ENCODE measurements at regions not wholly inside any gene's neighbourhood (a gene's known extent, or its start where the extent isn't known, plus 50 kb on each side); places are given as distances from the start of the nearest gene placed in this dataset.
"Not testable (repeated sequence)": the region's sequence is repeated elsewhere in the genome, so short reads cannot be mapped to it uniquely, and the experiment has no call there.

DNA sequence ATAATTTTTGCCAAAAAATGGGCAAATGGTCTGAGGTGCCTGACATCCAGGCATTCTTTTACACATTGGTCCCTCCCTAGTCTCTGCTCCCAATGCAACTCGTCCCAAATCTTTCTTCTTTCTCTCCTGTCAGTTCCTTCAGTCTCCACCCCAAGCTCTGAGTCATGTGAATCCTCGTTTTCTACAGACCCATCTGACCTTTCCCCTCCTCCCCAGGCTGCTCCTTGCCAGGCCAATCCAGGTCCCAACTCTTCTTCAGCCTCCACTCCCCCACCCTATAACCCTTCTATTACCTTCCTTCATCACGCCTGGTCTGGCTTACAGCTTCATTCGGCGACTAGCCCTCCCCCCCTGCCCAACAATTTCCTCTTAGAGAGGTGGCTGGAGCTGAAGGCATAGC, 55.3 kb downstream of the BBS10 start:
- not testable (repeated sequence) for H3K36me3 ChIP-seq (ENCODE audit: control insufficient read depth in 3 of 3, insufficient read depth in 3 of 3, low read length in 3 of 3); H3K9me3 ChIP-seq (ENCODE audit: control insufficient read depth in 3 of 3, low read length in 3 of 3); H3K9ac ChIP-seq (ENCODE audit: low read depth in 1 of 3, low read length in 3 of 3); H3K4me3 ChIP-seq (ENCODE audit: low read length in 3 of 3); H3K27ac ChIP-seq (ENCODE audit: low read depth, low read length); H3K27me3 ChIP-seq (ENCODE audit: control insufficient read depth in 3 of 3, insufficient read depth in 3 of 3, low read length in 3 of 3); H3K4me1 ChIP-seq (ENCODE audit: control insufficient read depth in 3 of 3, insufficient read depth in 3 of 3, low read length in 3 of 3)

DNA sequence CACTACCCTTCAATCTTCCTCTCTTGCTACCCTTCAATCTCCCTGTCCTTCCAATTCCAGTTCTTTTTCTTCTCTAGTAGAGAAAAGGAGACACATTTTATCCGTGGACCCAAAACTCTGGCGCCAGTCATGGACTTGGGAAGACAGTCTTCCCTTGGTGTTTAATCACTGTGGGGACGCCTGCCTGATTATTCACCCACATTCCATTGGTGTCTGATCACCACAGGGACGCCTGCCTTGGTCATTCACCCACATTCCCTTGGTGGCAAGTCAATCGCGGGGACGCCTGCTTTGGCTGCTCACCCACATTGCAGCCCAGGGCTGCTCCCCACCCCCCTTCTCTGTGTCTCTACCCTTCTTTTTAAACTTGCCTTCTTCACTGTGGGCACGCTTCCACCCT, 55.9 kb downstream of the BBS10 start:
- not testable (repeated sequence) for H3K27me3 ChIP-seq (ENCODE audit: control insufficient read depth in 3 of 3, insufficient read depth in 3 of 3, low read length in 3 of 3); H3K36me3 ChIP-seq (ENCODE audit: control insufficient read depth in 3 of 3, insufficient read depth in 3 of 3, low read length in 3 of 3); H3K9ac ChIP-seq (ENCODE audit: low read depth in 1 of 3, low read length in 3 of 3); H3K9me3 ChIP-seq (ENCODE audit: control insufficient read depth in 3 of 3, low read length in 3 of 3); H3K4me1 ChIP-seq (ENCODE audit: control insufficient read depth in 3 of 3, insufficient read depth in 3 of 3, low read length in 3 of 3); H3K4me3 ChIP-seq (ENCODE audit: low read length in 3 of 3); H3K27ac ChIP-seq (ENCODE audit: low read depth, low read length)

DNA sequence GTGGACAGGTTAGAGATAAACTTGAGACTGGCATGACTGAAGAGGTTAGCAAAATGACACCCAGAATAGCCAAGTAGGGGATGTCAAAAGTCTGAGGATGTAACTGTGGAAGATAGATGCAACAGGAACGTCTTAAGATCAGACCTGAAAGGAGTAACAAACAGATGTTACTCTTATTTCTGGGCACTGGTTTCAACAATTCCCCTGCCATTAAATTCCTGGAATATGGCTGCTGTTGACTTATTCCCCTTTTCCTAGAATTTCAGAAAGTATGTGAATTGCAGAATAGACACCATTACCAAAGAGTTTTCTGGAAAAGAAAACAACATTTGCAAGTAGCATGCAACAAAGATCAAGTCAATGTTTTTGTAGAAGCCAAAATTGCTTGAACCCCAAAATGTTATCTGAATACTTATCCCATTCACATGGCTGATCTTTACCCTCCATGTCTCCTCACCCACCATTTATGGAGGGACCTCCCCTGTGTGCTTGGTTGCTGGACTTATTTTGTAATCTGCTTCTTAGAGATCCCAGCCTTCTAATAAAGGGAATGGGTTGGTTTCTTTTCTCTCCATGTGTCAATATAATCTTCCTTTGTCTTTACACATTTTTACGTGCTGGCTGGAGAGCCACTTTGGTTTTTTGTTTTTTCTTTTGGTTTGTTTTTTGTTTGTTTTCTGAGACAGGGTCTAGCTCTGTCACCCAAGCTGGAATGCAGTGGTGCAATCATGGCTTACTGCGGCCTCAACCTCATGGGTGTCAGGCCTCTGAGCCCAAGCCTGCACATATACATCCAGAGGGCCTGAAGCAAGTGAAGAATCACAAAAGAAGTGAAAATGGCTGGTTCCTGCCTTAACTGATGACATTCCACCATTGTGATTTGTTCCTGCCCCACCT, 57.0 kb downstream of the BBS10 start:
- H3K27ac ChIP-seq (ENCODE audit: low read depth, low read length) = no peak overlapping the region
- no peaks in the 10 kb centered on the region for H3K4me1 ChIP-seq (ENCODE audit: control insufficient read depth in 3 of 3, insufficient read depth in 3 of 3, low read length in 3 of 3)
- H3K27me3 ChIP-seq (ENCODE audit: control insufficient read depth in 3 of 3, insufficient read depth in 3 of 3, low read length in 3 of 3) = no peaks in the 10 kb centered on the region
- no peaks in the 10 kb centered on the region for H3K9me3 ChIP-seq (ENCODE audit: control insufficient read depth in 3 of 3, low read length in 3 of 3)
- H3K36me3 ChIP-seq (ENCODE audit: control insufficient read depth in 3 of 3, insufficient read depth in 3 of 3, low read length in 3 of 3) = no peaks in the 10 kb centered on the region
- H3K9ac ChIP-seq (ENCODE audit: low read depth in 1 of 3, low read length in 3 of 3) = no peak overlapping the region
- H3K4me3 ChIP-seq (ENCODE audit: low read length in 3 of 3) = no peak overlapping the region

DNA sequence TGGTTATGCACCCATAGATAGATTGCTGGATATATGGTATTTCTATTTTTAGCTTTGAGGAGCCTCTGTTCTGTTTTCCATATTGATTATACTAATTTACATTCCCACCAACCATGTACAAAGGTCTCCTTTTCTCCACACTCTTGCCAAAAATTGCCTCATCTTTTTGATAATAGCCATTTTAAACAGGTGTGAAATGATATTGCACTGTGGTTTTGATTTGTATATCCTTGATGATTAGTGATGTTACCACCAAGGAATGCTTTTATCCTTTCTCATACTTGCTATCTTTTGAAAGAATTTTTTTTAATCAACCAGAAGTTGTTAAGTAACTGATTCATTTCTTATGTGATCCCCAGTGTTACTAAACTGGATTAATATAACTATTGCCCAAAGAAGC, 60.0 kb downstream of the BBS10 start:
- no peak overlapping the region for H3K27ac ChIP-seq (ENCODE audit: low read depth, low read length)

DNA sequence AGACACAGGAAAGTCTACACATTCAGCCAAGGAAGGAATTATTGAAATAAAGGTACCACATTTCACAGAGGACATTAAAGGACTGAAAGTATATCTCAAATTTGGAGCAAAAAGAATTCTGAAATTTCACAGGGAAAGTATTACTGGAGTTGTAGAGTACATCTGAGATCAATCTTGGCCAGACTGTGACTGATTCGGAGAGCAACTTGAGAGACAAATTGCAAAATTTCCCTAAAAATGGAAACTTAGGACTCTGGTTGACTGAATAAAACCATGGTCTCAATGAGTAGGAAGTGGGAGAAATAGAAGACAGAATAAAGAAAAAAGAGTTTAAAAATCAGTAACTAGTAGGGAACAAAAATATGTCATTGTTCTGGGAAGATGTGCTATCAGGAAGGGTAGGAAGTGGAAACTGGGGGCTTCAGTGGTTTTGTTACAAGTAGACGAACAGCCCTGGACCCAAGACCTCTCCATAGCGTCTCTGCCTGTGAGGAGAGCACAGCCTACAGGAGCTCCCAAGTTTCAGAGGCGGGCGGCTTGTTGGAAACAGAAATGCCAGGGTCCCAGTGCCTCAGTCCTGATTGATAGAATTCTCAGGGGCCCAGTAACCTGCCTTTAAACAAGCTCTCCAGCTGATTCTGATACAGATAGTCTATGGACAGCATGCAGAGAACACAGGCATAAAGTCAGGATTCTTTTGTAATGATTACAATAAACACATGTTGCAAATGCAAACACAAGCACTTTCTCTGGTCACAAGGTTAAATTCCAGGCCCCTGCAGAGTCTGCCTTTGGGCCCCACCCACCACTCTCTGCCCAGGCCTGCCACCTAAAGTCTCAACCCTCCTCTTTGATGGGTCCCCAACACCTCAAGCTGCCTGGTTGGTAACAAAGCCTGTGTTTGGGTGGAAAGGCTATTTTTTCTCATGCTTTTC, 63.1 kb downstream of the BBS10 start:
- H3K9me3 ChIP-seq (ENCODE audit: control insufficient read depth in 3 of 3, low read length in 3 of 3) = no peaks in the 10 kb centered on the region
- H3K4me1 ChIP-seq (ENCODE audit: control insufficient read depth in 3 of 3, insufficient read depth in 3 of 3, low read length in 3 of 3) = no peaks in the 10 kb centered on the region
- no peak overlapping the region for H3K27ac ChIP-seq (ENCODE audit: low read depth, low read length)
- no peak overlapping the region for H3K9ac ChIP-seq (ENCODE audit: low read depth in 1 of 3, low read length in 3 of 3)
- no peaks in the 10 kb centered on the region for H3K27me3 ChIP-seq (ENCODE audit: control insufficient read depth in 3 of 3, insufficient read depth in 3 of 3, low read length in 3 of 3)
- no peaks in the 10 kb centered on the region for H3K36me3 ChIP-seq (ENCODE audit: control insufficient read depth in 3 of 3, insufficient read depth in 3 of 3, low read length in 3 of 3)
- H3K4me3 ChIP-seq (ENCODE audit: low read length in 3 of 3) = no peak overlapping the region

More for the DNA sequence above, 60.0 kb downstream of the BBS10 start:
- Histone ChIP-seq H3K36me3 (ENCODE audit: control insufficient read depth in 3 of 3, insufficient read depth in 3 of 3, low read length in 3 of 3) (no peaks in the 10 kb centered on the region), H3K27me3 (ENCODE audit: control insufficient read depth in 3 of 3, insufficient read depth in 3 of 3, low read length in 3 of 3) (no peaks in the 10 kb centered on the region), H3K4me3 (ENCODE audit: low read length in 3 of 3) (no peak overlapping the region), H3K9me3 (ENCODE audit: control insufficient read depth in 3 of 3, low read length in 3 of 3) (no peaks in the 10 kb centered on the region), H3K4me1 (ENCODE audit: control insufficient read depth in 3 of 3, insufficient read depth in 3 of 3, low read length in 3 of 3) (no peaks in the 10 kb centered on the region), H3K9ac (ENCODE audit: low read depth in 1 of 3, low read length in 3 of 3) (no peak overlapping the region)

DNA sequence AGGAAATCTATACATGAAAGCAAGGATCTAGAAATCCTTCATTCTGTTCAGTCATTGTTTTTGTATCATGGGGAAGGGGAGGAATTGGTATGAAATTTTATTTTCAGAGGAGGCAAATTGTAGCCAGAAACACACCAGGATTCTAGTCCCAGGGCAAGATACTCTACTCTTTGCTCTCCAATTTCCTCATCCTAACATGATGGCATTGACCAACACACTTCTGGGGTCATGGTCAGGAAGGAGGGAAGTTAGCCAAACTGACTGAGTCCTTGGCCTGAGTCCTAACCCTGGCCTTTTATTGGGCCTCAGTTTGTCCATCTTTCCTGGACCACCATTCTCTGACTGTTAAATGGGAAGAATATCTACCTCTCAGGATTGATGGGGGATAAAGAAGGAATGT, 65.5 kb downstream of the BBS10 start:
- Histone ChIP-seq H3K27me3 (ENCODE audit: control insufficient read depth in 3 of 3, insufficient read depth in 3 of 3, low read length in 3 of 3) (no peaks in the 10 kb centered on the region), H3K36me3 (ENCODE audit: control insufficient read depth in 3 of 3, insufficient read depth in 3 of 3, low read length in 3 of 3) (no peaks in the 10 kb centered on the region), H3K9me3 (ENCODE audit: control insufficient read depth in 3 of 3, low read length in 3 of 3) (no peaks in the 10 kb centered on the region), H3K27ac (ENCODE audit: low read depth, low read length) (no peak overlapping the region), H3K9ac (ENCODE audit: low read depth in 1 of 3, low read length in 3 of 3) (no peak overlapping the region), H3K4me3 (ENCODE audit: low read length in 3 of 3) (no peak overlapping the region), H3K4me1 (ENCODE audit: control insufficient read depth in 3 of 3, insufficient read depth in 3 of 3, low read length in 3 of 3) (peaks cover 0 to 3% (median 0%) of the 10 kb centered on the region in 3 donors)

DNA sequence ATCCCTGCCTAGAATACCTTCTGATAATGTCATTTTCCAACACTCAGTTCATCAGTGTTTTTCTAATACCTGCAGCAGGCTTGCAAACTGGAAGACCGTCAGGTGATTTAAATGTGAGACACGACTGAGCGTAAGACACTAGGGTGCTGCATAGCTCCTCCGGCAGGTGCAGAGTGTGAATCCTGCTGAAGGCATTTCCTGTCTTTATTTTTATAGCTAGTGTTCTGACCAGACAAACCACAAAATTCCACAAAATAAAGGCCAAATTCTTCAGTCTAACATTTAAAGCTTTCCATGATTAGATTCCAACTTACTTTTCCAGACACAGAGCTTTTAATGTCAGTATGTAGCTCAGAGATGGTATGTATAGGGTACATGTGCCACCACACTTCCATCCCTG, 70.7 kb downstream of the BBS10 start:
- Histone ChIP-seq H3K27ac (ENCODE audit: low read depth, low read length) (no peak overlapping the region), H3K27me3 (ENCODE audit: control insufficient read depth in 3 of 3, insufficient read depth in 3 of 3, low read length in 3 of 3) (no peaks in the 10 kb centered on the region), H3K4me3 (ENCODE audit: low read length in 3 of 3) (no peak overlapping the region), H3K4me1 (ENCODE audit: control insufficient read depth in 3 of 3, insufficient read depth in 3 of 3, low read length in 3 of 3) (peaks cover 4 to 5% (median 4%) of the 10 kb centered on the region in 3 donors), H3K9me3 (ENCODE audit: control insufficient read depth in 3 of 3, low read length in 3 of 3) (no peaks in the 10 kb centered on the region), H3K36me3 (ENCODE audit: control insufficient read depth in 3 of 3, insufficient read depth in 3 of 3, low read length in 3 of 3) (no peaks in the 10 kb centered on the region), H3K9ac (ENCODE audit: low read depth in 1 of 3, low read length in 3 of 3) (no peak overlapping the region)

DNA sequence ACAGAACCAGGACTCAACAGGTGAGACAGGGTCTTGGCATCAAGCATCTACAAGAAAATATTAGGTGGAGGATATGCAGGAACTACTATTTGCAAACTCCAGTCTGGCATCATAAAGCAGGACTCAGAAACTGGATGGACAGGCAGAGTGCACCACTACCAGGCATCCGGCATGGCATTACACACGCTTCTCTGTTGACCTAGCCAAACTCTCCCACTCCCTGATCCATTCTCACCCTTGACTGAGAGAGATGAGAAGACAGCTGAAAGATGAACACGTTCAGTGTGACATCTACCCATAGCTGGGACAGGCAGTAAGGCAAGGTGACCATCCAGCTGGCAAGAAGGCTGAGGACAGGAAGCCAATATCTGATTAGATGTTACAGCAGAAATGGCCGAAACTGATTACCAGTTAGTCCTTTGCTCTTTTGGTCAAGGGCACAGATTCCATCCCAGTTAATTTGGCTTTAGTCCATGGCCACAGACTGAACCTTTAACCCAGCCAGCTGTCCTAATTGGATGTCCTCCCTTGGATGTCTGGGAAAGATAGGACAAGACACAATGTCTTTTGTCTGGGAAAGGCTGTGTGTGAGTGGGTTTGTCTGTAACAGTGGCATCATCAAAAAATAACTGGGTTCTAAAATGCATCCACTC, 71.6 kb downstream of the BBS10 start:
- Histone ChIP-seq H3K27me3 (ENCODE audit: control insufficient read depth in 3 of 3, insufficient read depth in 3 of 3, low read length in 3 of 3) (no peaks in the 10 kb centered on the region), H3K36me3 (ENCODE audit: control insufficient read depth in 3 of 3, insufficient read depth in 3 of 3, low read length in 3 of 3) (no peaks in the 10 kb centered on the region), H3K4me1 (ENCODE audit: control insufficient read depth in 3 of 3, insufficient read depth in 3 of 3, low read length in 3 of 3) (peaks cover 4 to 5% (median 4%) of the 10 kb centered on the region in 3 donors), H3K4me3 (ENCODE audit: low read length in 3 of 3) (no peak overlapping the region), H3K9ac (ENCODE audit: low read depth in 1 of 3, low read length in 3 of 3) (no peak overlapping the region), H3K27ac (ENCODE audit: low read depth, low read length) (no peak overlapping the region), H3K9me3 (ENCODE audit: control insufficient read depth in 3 of 3, low read length in 3 of 3) (no peaks in the 10 kb centered on the region)

DNA sequence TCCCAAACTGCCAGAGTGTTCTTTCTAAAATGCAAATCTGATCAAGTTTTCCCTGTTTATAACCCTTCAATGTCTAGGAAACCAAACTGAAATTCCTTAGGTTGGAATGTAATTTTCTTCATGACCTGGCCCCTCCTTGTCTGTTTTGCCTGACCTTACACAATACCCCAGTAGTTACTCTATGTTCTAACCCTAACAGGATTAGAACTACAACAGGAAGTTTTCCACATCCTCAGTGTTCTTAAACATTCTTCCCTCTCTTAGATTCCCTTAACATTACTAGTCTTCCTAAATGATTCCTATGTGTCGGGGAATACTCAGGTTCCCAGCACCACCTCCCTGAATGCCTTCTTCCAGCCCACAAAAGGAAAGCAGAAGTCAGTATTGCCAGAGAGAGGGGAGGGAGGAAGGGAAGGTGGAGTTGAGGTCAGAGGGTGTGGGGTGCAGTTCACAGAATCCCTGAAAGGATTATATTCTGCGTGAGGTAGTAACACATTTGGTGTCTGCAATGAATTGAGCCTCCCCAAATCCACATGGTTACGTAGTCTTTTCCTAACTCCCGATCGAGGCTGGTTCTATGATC, 72.6 kb downstream of the BBS10 start:
- Histone ChIP-seq H3K9ac (ENCODE audit: low read depth in 1 of 3, low read length in 3 of 3) (no peak overlapping the region), H3K4me3 (ENCODE audit: low read length in 3 of 3) (no peak overlapping the region), H3K4me1 (ENCODE audit: control insufficient read depth in 3 of 3, insufficient read depth in 3 of 3, low read length in 3 of 3) (peaks cover 4 to 5% (median 4%) of the 10 kb centered on the region in 3 donors), H3K36me3 (ENCODE audit: control insufficient read depth in 3 of 3, insufficient read depth in 3 of 3, low read length in 3 of 3) (no peaks in the 10 kb centered on the region), H3K9me3 (ENCODE audit: control insufficient read depth in 3 of 3, low read length in 3 of 3) (no peaks in the 10 kb centered on the region), H3K27me3 (ENCODE audit: control insufficient read depth in 3 of 3, insufficient read depth in 3 of 3, low read length in 3 of 3) (no peaks in the 10 kb centered on the region), H3K27ac (ENCODE audit: low read depth, low read length) (no peak overlapping the region)
